ENCODE measurements at regions not wholly inside any gene's neighbourhood (a gene's known extent, or its start where the extent isn't known, plus 50 kb on each side); places are given as distances from the start of the nearest gene placed in this dataset.

DNA sequence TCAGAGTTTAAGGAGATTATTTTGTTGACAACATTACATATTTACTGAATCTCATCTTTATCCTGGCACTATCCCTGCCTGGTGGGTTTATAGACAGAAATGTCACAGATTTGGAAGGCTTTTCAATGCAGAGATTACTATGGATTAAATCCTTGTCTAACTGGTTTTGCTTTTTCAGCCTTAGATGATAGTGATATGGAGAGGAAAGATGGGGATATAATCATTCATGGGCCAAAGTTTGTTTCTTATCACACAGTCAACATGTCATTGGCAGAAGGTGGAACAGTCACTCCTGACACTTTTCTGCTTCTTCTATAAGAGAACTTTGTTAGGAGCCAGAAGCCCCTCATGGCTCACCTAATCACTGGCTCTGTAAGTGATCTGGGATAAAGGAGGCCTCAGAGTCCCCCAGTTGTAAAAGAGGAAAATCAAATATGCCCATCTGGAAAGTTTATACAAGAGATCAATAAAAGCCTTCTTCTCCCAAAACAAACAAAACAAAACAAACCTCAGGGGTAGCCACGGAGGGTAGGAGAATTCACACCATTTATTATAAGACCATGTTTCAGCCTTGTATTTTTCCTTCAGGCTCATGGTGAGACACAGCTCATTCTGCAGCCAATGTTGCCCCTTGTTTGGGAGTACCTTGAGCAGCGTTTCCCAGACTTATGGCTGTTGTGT lies 101.2 kb downstream of the PCSK1 start:
- TF ChIP-seq TEAD4 (IDR thresholded peaks at IDR 0.05; ENCODE audit: low read depth, low read length) (no peak), SUZ12 (IDR thresholded peaks at IDR 0.05; ENCODE audit: low read length) (no peak)
- ChIA-PET CTCF (ENCODE audit: partially characterized antibody) (interaction anchor here (0.7 to 1.3 kb wide), 2 partner anchors 550 to 1289 kb away, joined by 3 read pairs; no protein-coding TSS in a partner anchor), POLR2A (ENCODE audit: partially characterized antibody) (no interaction called here)
- no peak overlapping the region for H3K14ac ChIP-seq (ENCODE audit: insufficient read length)
- no peaks in the 10 kb centered on the region for H3K9me3 ChIP-seq (ENCODE audit: insufficient read depth in 2 of 2, low read depth in 1 of 2, low read length in 1 of 2)
- H2AK5ac ChIP-seq (ENCODE audit: low read depth, low read length) = no peak overlapping the region
- no peak overlapping the region for H2BK120ac ChIP-seq (replicated peaks; ENCODE audit: low read depth, low read length)
- no peak overlapping the region for H4K5ac ChIP-seq (ENCODE audit: insufficient read length, low read depth, low read length)
- H3K4me1 ChIP-seq (replicated peaks in 1 of 4; ENCODE audit: control insufficient read depth in 3 of 4, insufficient read depth in 4 of 4, low read length in 3 of 4) = no peaks in the 10 kb centered on the region; a peak in 1 of 7 replicates
- H3K36me3 ChIP-seq (ENCODE audit: control insufficient read depth in 2 of 4, insufficient read depth in 4 of 4, low read length in 3 of 4) = no peaks in the 10 kb centered on the region
- 87% methylated on average over 2 of the region's 2 CpGs; no CpG with 5 or more reads in 1 of the 2 experiments for WGBS, 2 experiments (ENCODE audit: extremely low coverage in 1 of 2, insufficient coverage in 1 of 2, insufficient read length in 1 of 2, insufficient replicate concordance in 2 of 2, low coverage in 1 of 2, low lambda C conversion rate in 2 of 2, missing lambda C conversion rate in 1 of 2)
- H2BK5ac ChIP-seq (ENCODE audit: low read depth, low read length) = no peak overlapping the region
- no peaks in the 10 kb centered on the region for H3K27me3 ChIP-seq (replicated peaks in 1 of 4; ENCODE audit: control insufficient read depth in 3 of 4, extremely low read depth in 1 of 4, insufficient read depth in 3 of 4, low read length in 3 of 4)
- no peaks in the 10 kb centered on the region for H4K20me1 ChIP-seq (replicated peaks in 1 of 2; ENCODE audit: control insufficient read depth in 1 of 2, insufficient read depth in 2 of 2, low read length in 2 of 2)
- H3K9ac ChIP-seq (replicated peaks in 1 of 4; ENCODE audit: extremely low read depth in 1 of 4, low read depth in 3 of 4, low read length in 3 of 4) = no peak overlapping the region
- no peak overlapping the region for H2BK20ac ChIP-seq (ENCODE audit: low read length)
- H2BK12ac ChIP-seq (ENCODE audit: low read depth, low read length) = no peak overlapping the region
- H2AFZ ChIP-seq (ENCODE audit: low read length) = no peak overlapping the region
- H4K8ac ChIP-seq (ENCODE audit: extremely low read depth, insufficient read depth, low read length) = no peak overlapping the region
- H3K23me2 ChIP-seq (ENCODE audit: low read depth, low read length) = no peaks in the 10 kb centered on the region
- H3K27ac ChIP-seq (ENCODE audit: low read depth, low read length) = no peak overlapping the region
- H3K18ac ChIP-seq (ENCODE audit: extremely low read depth, low read length) = no peak overlapping the region
- FAIRE-seq (no peak), DNase-seq (ENCODE audit: low read depth in 1 of 2, low spot score in 2 of 2) (no peak)
- no peak overlapping the region for H3K4ac ChIP-seq (replicated peaks; ENCODE audit: insufficient read length, low read depth, low read length)
- H4K91ac ChIP-seq (replicated peaks; ENCODE audit: insufficient read length, low read length) = no peak overlapping the region
- no peak overlapping the region for H2BK15ac ChIP-seq (ENCODE audit: low read length)
- H3K4me2 ChIP-seq (ENCODE audit: insufficient read depth in 1 of 2, low read depth in 2 of 2, low read length in 2 of 2) = no peak overlapping the region
- no peaks in the 10 kb centered on the region for H3K79me2 ChIP-seq (ENCODE audit: control insufficient read depth in 1 of 2, insufficient read depth in 2 of 2, low read length in 2 of 2)
- H3K4me3 ChIP-seq (ENCODE audit: extremely low read depth in 1 of 4, insufficient read depth in 2 of 4, low read depth in 3 of 4, low read length in 4 of 4) = no peak overlapping the region
- H3K79me1 ChIP-seq (ENCODE audit: low read depth, low read length) = no peaks in the 10 kb centered on the region
- H3K56ac ChIP-seq (replicated peaks; ENCODE audit: insufficient read length, low read depth, low read length) = no peak overlapping the region
- H3K23ac ChIP-seq (ENCODE audit: insufficient read length) = no peak overlapping the region

All from H1 (cell line).